HEK293 (cell line): ENCODE measurements at regions not wholly inside any gene's neighbourhood (a gene's known extent, or its start where the extent isn't known, plus 50 kb on each side); places are given as distances from the start of the nearest gene placed in this dataset.

Experiments used
- TCF7L2 ChIP-seq: IDR thresholded peaks from 2 replicates; pipeline ENCODE4 v1.6.1; 2011; ENCODE audit warnings: low read depth, mild to moderate bottlenecking, inconsistent platforms, low read length, moderate library complexity, borderline replicate concordance
- ZNF24 ChIP-seq: fragments of 450-650 bp; formaldehyde crosslinking; IDR thresholded peaks from 2 replicates; pipeline ENCODE4 v1.5.1; 2016; ENCODE audit warnings: missing biosample characterization, missing genetic modification characterization
- ZNF707 ChIP-seq: fragments of 450-650 bp; formaldehyde crosslinking; IDR thresholded peaks from 2 replicates; pipeline ENCODE4 v1.5.1; 2016; ENCODE audit warnings: missing biosample characterization, missing genetic modification characterization

DNA sequence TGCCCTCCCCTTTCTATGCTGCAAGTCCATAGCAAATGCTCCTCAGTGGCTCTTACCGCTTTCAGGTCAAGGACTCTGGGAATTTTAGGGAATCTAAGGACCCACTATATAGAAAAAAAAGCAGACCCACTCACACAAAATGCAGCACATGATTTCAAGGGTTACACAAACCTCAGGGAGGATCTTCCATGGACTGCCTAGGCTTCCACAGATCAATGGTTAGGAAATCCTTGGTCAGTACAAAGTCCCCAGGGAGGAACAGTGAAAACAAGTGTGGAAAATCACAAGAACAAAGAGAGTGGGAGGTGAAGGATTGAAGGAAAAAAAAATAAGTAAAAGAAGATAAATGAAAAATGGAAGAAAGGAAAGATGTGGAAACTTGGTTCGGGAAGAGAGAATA is 188.4 kb downstream of the AHR start:
- TF ChIP-seq TCF7L2 = no peak
- no peak for TF ChIP-seq ZNF24 (tag by site-specific recombination)
- TF ChIP-seq ZNF707 (tag by site-specific recombination) = no peak
